SK-N-SH (cell line): ENCODE measurements at regions not wholly inside any gene's neighbourhood (a gene's known extent, or its start where the extent isn't known, plus 50 kb on each side); places are given as distances from the start of the nearest gene placed in this dataset.

ENCODE experiments used
- CTCF ChIA-PET: fragments of 300-600, 350-600 bp; formaldehyde crosslinking; extraction: SDS; loops from one replicate; lab custom pipeline; 2021; lab: Yijun Ruan, JAX
- POLR2A ChIA-PET: fragments of 350-600 bp; sonication (Branson Sonifier 250); formaldehyde crosslinking; extraction: SDS; loops from one replicate; lab custom pipeline; 2020; ENCODE audit warnings: antibody characterized with exemption, inconsistent platforms; lab: Yijun Ruan, JAX
- DNase-seq: peaks from one replicate; pipeline ENCODE4 v3.0.0; 2012
- H2AFZ ChIP-seq: fragments of 200-600 bp; sonication (generic); 2 replicates; pipeline ENCODE4 v1.8.1; 2016; ENCODE audit warnings: antibody characterized with exemption, mild to moderate bottlenecking, low read depth
- H3F3A ChIP-seq: fragments of 200-600 bp; sonication (generic); replicated peaks from 2 replicates; pipeline ENCODE3; 2016; ENCODE audit warnings: antibody characterized with exemption, mild to moderate bottlenecking; ENCODE audit not compliant: insufficient read depth
- H3K27ac ChIP-seq, 2 experiments: fragments of 200-500 bp in 1 of 2; fragments of 200-600 bp in 1 of 2; sonication (Bioruptor generic) in 1 of 2; sonication (generic), shearing (Covaris generic) in 1 of 2; 2 replicates each; pipeline versions ENCODE4 v1.5.1 to v1.6.1; 2014 to 2016; ENCODE audit warnings: low read depth in 2 of 2, inconsistent platforms in 1 of 2, low read length in 1 of 2, mild to moderate bottlenecking in 1 of 2, mixed read lengths in 1 of 2
- H3K27me3 ChIP-seq: fragments of 200-600 bp; sonication (generic), shearing (Covaris generic); 2 replicates; pipeline ENCODE4 v1.6.1; 2016; ENCODE audit warnings: mixed run types; ENCODE audit not compliant: insufficient read depth
- H3K36me3 ChIP-seq, 2 experiments: fragments of 200-500 bp in 1 of 2; fragments of 200-600 bp in 1 of 2; sonication (Bioruptor generic) in 1 of 2; sonication (generic) in 1 of 2; replicated peaks in 1 of 2; 2 replicates each; pipeline versions ENCODE3 to v1.5.1; 2014 to 2016; ENCODE audit warnings: low read length in 1 of 2, mild to moderate bottlenecking in 1 of 2; ENCODE audit not compliant: insufficient read depth in 2 of 2, control insufficient read depth in 1 of 2
- H3K4me1 ChIP-seq, 2 experiments: fragments of 200-500 bp in 1 of 2; fragments of 200-600 bp in 1 of 2; sonication (Bioruptor generic) in 1 of 2; sonication (generic), shearing (Covaris generic) in 1 of 2; 2 replicates each; pipeline versions ENCODE4 v1.5.1 to v1.6.1; 2014 to 2016; ENCODE audit warnings: low read depth in 1 of 2, low read length in 1 of 2, mixed run types in 1 of 2; ENCODE audit not compliant: insufficient read depth in 2 of 2, control insufficient read depth in 1 of 2
- H3K4me2 ChIP-seq: fragments of 200-600 bp; sonication (generic), shearing (Covaris generic); 2 replicates; pipeline ENCODE4 v1.6.1; 2017; ENCODE audit warnings: mixed run types
- H3K4me3 ChIP-seq, 2 experiments: fragments of 200-500 bp in 1 of 2; fragments of 200-600 bp in 1 of 2; sonication (Bioruptor generic) in 1 of 2; sonication (generic), shearing (Covaris generic) in 1 of 2; 2 replicates each; pipeline versions ENCODE4 v1.5.1 to v1.8.1; 2014 to 2016; ENCODE audit warnings: low read depth in 2 of 2, inconsistent platforms in 1 of 2, low read length in 1 of 2, mild to moderate bottlenecking in 1 of 2, mixed read lengths in 1 of 2, moderate library complexity in 1 of 2
- H3K79me2 ChIP-seq: fragments of 200-600 bp; sonication (generic); 2 replicates; pipeline ENCODE4 v1.8.1; 2017; ENCODE audit warnings: mild to moderate bottlenecking; ENCODE audit not compliant: insufficient read depth
- H3K9ac ChIP-seq: fragments of 200-600 bp; sonication (generic); 2 replicates; pipeline ENCODE4 v1.6.1; 2017; ENCODE audit warnings: mixed run types
- H3K9me2 ChIP-seq: fragments of 200-600 bp; sonication (generic); 2 replicates; pipeline ENCODE4 v1.6.1; 2017; ENCODE audit warnings: mixed run types
- H3K9me3 ChIP-seq: fragments of 200-600 bp; sonication (generic); 2 replicates; pipeline ENCODE4 v1.6.1; 2017; ENCODE audit warnings: mixed run types, mild to moderate bottlenecking, moderate library complexity
- H4K20me1 ChIP-seq: fragments of 200-600 bp; sonication (generic); 2 replicates; pipeline ENCODE4 v1.6.1; 2017; ENCODE audit warnings: mild to moderate bottlenecking, mixed run types; ENCODE audit not compliant: insufficient read depth
- EZH2phosphoT487 ChIP-seq: fragments of 200-600 bp; sonication (generic); IDR thresholded peaks from 2 replicates; pipeline ENCODE4 v1.6.1; 2017; ENCODE audit warnings: low read depth, mixed run types, mild to moderate bottlenecking, antibody characterized with exemption, moderate library complexity, borderline replicate concordance
- FOXJ3 ChIP-seq: sonication (generic); formaldehyde crosslinking; IDR thresholded peaks from 2 replicates; pipeline ENCODE4 v1.5.1; 2020; ENCODE audit warnings: mild to moderate bottlenecking, missing genetic modification reagents
- GATA2 ChIP-seq: sonication (generic); formaldehyde crosslinking; IDR thresholded peaks from 2 replicates; pipeline ENCODE4 v1.5.0; 2020; ENCODE audit warnings: mild to moderate bottlenecking, missing genetic modification reagents
- MXI1 ChIP-seq: IDR thresholded peaks from 2 replicates; pipeline ENCODE4 v1.6.1; 2012; ENCODE audit warnings: mild to moderate bottlenecking, low read depth, low read length, improper control_type of control experiment
- NRF1 ChIP-seq: IDR thresholded peaks from 2 replicates; pipeline ENCODE4 v1.6.1; 2012; ENCODE audit warnings: low read depth, mild to moderate bottlenecking, low read length
- RCOR1 ChIP-seq: fragments of 150-350 bp; IDR thresholded peaks from 2 replicates; pipeline ENCODE4 v1.6.1; 2017; ENCODE audit warnings: antibody characterized with exemption, low read length
- RFX5 ChIP-seq: IDR thresholded peaks from 2 replicates; pipeline ENCODE4 v1.6.1; 2012; ENCODE audit warnings: mild to moderate bottlenecking, improper control_type of control experiment, low read length
- SIN3A ChIP-seq: IDR thresholded peaks from 2 replicates; pipeline ENCODE4 v1.6.1; 2012; ENCODE audit warnings: low read depth, mild to moderate bottlenecking, low read length, moderate library complexity, borderline replicate concordance
- SMC3 ChIP-seq: IDR thresholded peaks from 2 replicates; pipeline ENCODE4 v1.6.1; 2012; ENCODE audit warnings: low read depth, low read length, improper control_type of control experiment
- TAF1 ChIP-seq: IDR thresholded peaks from 2 replicates; pipeline ENCODE4 v1.6.1; 2012; ENCODE audit warnings: low read depth, mild to moderate bottlenecking, low read length, moderate library complexity, borderline replicate concordance
- TEAD4 ChIP-seq: IDR thresholded peaks from 2 replicates; pipeline ENCODE4 v1.4.0; 2012; ENCODE audit warnings: mild to moderate bottlenecking, borderline replicate concordance; ENCODE audit not compliant: insufficient read depth
- YY1 ChIP-seq: IDR thresholded peaks from 2 replicates; pipeline ENCODE4 v1.4.0; 2012; ENCODE audit warnings: low read depth, mild to moderate bottlenecking
- WGBS: methylation state at CpG from one replicate; pipeline ENCODE4 v1.1.6; 2017; ENCODE audit warnings: low lambda C conversion rate; 5-methylcytosine and 5-hydroxymethylcytosine counted together
- TF ChIP-seq, protein P1 (sequence below): IDR thresholded peaks from 2 replicates; pipeline ENCODE4 v1.4.0; 2012; ENCODE audit warnings: low read depth, borderline replicate concordance
- TF ChIP-seq, protein P2 (sequence below): IDR thresholded peaks from 2 replicates; pipeline ENCODE4 v1.4.0; 2012; ENCODE audit warnings: low read depth, borderline replicate concordance
- TF ChIP-seq, protein P3 (sequence below): IDR thresholded peaks from 2 replicates; pipeline ENCODE4; 2012
- TF ChIP-seq, protein P4 (sequence below): fragments of 150-350 bp; IDR thresholded peaks from 2 replicates; pipeline ENCODE4 v1.6.1; 2016; ENCODE audit warnings: mild to moderate bottlenecking, low read depth, low read length
- TF ChIP-seq, protein P5 (sequence below): IDR thresholded peaks from 2 replicates; pipeline ENCODE4 v1.6.1; 2012; ENCODE audit warnings: mild to moderate bottlenecking, low read depth, low read length, moderate library complexity

DNA sequence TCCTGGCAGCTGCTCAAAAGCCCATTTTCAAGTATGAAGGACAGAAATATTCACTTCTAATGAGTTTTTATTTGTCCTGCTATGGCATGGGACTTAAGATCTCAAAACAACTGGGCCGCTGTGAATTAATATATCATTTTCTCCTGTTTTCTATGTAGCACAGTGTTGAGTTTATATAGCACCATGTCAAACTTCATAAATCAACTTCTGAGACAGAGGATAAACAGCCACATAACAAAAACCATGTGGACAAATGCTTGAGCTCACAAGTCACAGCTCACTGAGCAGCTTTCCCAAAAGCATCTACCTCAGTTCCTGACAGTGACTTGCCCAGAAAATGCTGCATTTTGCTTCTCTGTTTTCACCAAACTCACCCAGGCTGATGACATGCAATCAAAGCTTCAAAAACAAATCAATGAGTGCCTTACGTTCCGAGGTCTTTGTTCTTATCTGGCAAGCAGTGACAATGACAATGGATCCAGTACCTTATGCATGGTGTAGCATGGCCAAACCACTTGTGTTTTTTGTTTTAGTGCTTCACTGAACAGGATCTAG lies 722.6 kb downstream of the LRRIQ3 start:
- Histone ChIP-seq H3F3A (no peaks in the 10 kb centered on the region), H3K4me1 (no peaks in the 10 kb centered on the region), H3K4me2 (no peak overlapping the region), H3K4me3 (no peak overlapping the region), H3K36me3 (no peaks in the 10 kb centered on the region), H4K20me1 (no peaks in the 10 kb centered on the region), H2AFZ (no peak overlapping the region), H3K9me2 (no peaks in the 10 kb centered on the region), H3K27ac (no peak overlapping the region), H3K9ac (no peak overlapping the region), H3K9me3 (no peaks in the 10 kb centered on the region), H3K79me2 (no peaks in the 10 kb centered on the region), H3K27me3 (no peaks in the 10 kb centered on the region)
- TF ChIP-seq SMC3 (no peak), EZH2phosphoT487 (no peak), TEAD4 (no peak), YY1 (no peak), TAF1 (no peak), SIN3A (no peak), RCOR1 (no peak), NRF1 (no peak), FOXJ3 (no peak), GATA2 (CRISPR knock-in tag) (no peak), MXI1 (no peak), RFX5 (no peak)
- TF ChIP-seq, protein P1, sequence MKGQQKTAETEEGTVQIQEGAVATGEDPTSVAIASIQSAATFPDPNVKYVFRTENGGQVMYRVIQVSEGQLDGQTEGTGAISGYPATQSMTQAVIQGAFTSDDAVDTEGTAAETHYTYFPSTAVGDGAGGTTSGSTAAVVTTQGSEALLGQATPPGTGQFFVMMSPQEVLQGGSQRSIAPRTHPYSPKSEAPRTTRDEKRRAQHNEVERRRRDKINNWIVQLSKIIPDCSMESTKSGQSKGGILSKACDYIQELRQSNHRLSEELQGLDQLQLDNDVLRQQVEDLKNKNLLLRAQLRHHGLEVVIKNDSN: no peak
- TF ChIP-seq, protein P2, sequence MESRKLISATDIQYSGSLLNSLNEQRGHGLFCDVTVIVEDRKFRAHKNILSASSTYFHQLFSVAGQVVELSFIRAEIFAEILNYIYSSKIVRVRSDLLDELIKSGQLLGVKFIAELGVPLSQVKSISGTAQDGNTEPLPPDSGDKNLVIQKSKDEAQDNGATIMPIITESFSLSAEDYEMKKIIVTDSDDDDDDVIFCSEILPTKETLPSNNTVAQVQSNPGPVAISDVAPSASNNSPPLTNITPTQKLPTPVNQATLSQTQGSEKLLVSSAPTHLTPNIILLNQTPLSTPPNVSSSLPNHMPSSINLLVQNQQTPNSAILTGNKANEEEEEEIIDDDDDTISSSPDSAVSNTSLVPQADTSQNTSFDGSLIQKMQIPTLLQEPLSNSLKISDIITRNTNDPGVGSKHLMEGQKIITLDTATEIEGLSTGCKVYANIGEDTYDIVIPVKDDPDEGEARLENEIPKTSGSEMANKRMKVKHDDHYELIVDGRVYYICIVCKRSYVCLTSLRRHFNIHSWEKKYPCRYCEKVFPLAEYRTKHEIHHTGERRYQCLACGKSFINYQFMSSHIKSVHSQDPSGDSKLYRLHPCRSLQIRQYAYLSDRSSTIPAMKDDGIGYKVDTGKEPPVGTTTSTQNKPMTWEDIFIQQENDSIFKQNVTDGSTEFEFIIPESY: no peak
- TF ChIP-seq, protein P3, sequence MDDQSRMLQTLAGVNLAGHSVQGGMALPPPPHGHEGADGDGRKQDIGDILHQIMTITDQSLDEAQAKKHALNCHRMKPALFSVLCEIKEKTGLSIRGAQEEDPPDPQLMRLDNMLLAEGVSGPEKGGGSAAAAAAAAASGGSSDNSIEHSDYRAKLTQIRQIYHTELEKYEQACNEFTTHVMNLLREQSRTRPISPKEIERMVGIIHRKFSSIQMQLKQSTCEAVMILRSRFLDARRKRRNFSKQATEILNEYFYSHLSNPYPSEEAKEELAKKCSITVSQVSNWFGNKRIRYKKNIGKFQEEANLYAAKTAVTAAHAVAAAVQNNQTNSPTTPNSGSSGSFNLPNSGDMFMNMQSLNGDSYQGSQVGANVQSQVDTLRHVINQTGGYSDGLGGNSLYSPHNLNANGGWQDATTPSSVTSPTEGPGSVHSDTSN: no peak
- TF ChIP-seq, protein P4, sequence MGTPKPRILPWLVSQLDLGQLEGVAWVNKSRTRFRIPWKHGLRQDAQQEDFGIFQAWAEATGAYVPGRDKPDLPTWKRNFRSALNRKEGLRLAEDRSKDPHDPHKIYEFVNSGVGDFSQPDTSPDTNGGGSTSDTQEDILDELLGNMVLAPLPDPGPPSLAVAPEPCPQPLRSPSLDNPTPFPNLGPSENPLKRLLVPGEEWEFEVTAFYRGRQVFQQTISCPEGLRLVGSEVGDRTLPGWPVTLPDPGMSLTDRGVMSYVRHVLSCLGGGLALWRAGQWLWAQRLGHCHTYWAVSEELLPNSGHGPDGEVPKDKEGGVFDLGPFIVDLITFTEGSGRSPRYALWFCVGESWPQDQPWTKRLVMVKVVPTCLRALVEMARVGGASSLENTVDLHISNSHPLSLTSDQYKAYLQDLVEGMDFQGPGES: no peak
- TF ChIP-seq, protein P5, sequence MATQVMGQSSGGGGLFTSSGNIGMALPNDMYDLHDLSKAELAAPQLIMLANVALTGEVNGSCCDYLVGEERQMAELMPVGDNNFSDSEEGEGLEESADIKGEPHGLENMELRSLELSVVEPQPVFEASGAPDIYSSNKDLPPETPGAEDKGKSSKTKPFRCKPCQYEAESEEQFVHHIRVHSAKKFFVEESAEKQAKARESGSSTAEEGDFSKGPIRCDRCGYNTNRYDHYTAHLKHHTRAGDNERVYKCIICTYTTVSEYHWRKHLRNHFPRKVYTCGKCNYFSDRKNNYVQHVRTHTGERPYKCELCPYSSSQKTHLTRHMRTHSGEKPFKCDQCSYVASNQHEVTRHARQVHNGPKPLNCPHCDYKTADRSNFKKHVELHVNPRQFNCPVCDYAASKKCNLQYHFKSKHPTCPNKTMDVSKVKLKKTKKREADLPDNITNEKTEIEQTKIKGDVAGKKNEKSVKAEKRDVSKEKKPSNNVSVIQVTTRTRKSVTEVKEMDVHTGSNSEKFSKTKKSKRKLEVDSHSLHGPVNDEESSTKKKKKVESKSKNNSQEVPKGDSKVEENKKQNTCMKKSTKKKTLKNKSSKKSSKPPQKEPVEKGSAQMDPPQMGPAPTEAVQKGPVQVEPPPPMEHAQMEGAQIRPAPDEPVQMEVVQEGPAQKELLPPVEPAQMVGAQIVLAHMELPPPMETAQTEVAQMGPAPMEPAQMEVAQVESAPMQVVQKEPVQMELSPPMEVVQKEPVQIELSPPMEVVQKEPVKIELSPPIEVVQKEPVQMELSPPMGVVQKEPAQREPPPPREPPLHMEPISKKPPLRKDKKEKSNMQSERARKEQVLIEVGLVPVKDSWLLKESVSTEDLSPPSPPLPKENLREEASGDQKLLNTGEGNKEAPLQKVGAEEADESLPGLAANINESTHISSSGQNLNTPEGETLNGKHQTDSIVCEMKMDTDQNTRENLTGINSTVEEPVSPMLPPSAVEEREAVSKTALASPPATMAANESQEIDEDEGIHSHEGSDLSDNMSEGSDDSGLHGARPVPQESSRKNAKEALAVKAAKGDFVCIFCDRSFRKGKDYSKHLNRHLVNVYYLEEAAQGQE: no peak
- 41% methylated on average over 3 of the region's 3 CpGs for WGBS
- POLR2A ChIA-PET: no interaction called here
- no peak for DNase-seq
- CTCF ChIA-PET: interaction anchor here (0.6 to 1.5 kb wide), 2 partner anchors 9 to 728 kb away, joined by 3 read pairs; no protein-coding TSS in a partner anchor
